Astrocyte of the cerebellum (primary cell): ENCODE measurements at regions not wholly inside any gene's neighbourhood (a gene's known extent, or its start where the extent isn't known, plus 50 kb on each side); places are given as distances from the start of the nearest gene placed in this dataset.
"Not testable (repeated sequence)": the region's sequence is repeated elsewhere in the genome, so short reads cannot be mapped to it uniquely, and the experiment has no call there.

Experiments
- DNase-seq: peaks from one replicate; pipeline ENCODE4 v3.0.0-alpha.2; 2011; ENCODE audit warnings: low read depth
- H3K4me3 ChIP-seq: 2 replicates; pipeline ENCODE4 v1.5.1; 2011; ENCODE audit warnings: mild to moderate bottlenecking, low read depth, low read length, moderate library complexity
- in situ Hi-C: cut with HindIII; loops from 2 replicates; pipeline ENCODE4 v1.10.0; 2017; ENCODE audit warnings: low sequenced_read_pairs
- TF ChIP-seq, protein P1 (sequence below): IDR thresholded peaks from 2 replicates; pipeline ENCODE4 v1.5.1; 2012; ENCODE audit warnings: low read length, low read depth, moderate library complexity, mild to moderate bottlenecking; ENCODE audit errors: missing control alignments

DNA sequence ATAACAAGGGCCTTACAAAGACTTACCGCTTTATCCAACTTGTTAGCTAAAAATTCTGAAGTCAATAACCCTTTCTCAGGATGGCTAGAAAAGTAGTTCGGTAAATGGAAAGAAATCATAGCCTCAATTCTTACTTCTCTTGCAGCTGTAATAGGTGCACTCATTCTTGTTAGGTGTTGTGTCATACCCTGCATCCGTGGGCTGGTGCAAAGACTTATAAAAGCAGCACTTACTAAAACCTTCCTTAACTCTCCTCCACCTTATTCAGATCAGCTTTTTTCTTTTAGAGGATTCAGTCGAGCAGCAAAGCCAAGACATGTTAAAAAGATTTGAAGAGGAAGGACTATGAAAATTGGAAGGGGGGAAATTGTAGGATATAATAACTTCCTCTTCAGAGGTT, 238.2 kb upstream of the DIO3 start:
- DNase-seq: no peak
- H3K4me3 ChIP-seq: no peak overlapping the region
- in situ Hi-C loops: no loop called here
- TF ChIP-seq, protein P1, sequence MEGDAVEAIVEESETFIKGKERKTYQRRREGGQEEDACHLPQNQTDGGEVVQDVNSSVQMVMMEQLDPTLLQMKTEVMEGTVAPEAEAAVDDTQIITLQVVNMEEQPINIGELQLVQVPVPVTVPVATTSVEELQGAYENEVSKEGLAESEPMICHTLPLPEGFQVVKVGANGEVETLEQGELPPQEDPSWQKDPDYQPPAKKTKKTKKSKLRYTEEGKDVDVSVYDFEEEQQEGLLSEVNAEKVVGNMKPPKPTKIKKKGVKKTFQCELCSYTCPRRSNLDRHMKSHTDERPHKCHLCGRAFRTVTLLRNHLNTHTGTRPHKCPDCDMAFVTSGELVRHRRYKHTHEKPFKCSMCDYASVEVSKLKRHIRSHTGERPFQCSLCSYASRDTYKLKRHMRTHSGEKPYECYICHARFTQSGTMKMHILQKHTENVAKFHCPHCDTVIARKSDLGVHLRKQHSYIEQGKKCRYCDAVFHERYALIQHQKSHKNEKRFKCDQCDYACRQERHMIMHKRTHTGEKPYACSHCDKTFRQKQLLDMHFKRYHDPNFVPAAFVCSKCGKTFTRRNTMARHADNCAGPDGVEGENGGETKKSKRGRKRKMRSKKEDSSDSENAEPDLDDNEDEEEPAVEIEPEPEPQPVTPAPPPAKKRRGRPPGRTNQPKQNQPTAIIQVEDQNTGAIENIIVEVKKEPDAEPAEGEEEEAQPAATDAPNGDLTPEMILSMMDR: no peak

DNA sequence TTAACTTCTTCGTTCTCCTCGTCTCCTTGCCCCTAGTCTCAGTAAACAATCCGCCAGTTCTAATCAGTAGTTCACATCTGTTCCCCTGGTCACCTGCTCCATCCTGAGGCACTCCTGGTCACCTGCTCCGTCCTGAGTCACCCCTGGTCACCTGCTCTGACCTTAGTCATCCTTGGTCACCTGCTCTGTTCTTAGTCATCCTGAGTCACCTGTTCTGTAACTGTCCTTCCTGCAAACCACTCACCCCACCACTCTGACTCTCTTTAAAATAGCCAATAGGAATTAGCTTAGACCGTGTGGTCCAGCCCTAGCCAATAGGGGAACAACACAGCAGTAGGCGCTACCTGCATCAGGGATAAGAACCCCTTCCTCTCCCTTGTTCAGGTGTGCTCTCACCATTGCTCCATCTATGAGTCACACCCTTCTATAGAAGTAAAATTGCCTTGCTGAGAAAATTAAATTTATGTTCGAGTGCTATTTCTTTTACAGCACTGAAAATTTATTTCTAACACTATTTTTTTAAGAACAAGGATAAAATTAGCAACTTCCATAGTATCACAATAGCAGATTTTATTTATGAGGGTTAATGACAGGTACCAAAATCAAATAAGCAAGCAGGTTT, 237.6 kb upstream of the DIO3 start:
- DNase-seq, H3K4me3 ChIP-seq, in situ Hi-C loops: not testable (repeated sequence)

DNA sequence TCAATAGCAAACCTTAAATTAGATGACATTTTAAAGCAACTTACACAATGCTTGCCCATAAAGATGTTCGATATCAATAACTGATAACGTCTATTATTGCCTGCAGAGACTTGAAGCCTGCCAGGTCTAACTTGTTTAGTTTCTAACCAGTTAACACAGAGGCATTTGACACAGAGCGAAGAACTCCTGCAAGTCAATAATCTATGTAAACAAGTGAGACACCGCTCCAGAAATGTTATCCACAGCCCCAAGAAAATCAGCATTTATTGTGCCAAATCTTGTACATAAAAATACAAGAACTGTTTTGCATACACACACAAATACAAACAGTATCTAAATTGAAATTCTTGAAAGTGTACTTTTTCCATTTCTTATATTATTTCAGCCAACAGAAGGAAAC, 236.0 kb upstream of the DIO3 start:
- in situ Hi-C loops: loop anchor here (25.0 kb wide), 1 partner anchor 187 kb away; no protein-coding TSS in a partner anchor

DNA sequence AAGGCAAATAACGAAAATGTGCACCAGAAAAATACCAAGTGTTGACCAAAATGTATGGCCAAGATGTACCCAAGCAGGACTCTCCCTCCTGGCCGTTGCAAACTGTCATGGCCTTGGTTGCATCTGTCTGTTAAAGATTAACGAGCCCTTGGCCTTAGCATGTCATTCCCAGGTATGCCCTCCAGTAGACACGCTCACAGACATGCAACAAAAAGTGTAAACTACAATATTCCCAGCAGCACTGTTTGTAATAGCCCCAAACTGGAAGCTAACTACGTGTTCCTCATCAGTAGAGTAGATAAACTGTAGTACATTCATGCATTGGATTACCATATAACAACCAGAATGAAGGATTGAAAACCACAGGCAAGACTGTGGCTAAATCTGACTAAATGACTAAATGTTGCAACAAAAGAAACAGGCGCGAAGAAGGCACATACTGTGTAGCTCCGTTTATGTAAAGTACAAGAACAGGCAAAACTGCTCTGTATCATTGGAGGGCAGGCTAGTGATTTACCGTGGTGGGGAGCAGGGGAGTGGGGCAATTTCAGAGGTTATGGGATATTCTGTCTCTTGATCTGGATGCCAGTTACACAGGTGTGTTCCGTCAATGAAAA, 232.8 kb upstream of the DIO3 start:
- in situ Hi-C loops: loop anchor here (25.0 kb wide), 1 partner anchor 184 kb away; no protein-coding TSS in a partner anchor
- TF ChIP-seq, protein P1: no peak
- no peak overlapping the region for H3K4me3 ChIP-seq
- no peak for DNase-seq

More for the DNA sequence above, 236.0 kb upstream of the DIO3 start:
- H3K4me3 ChIP-seq: no peak overlapping the region
- no peak for DNase-seq
- TF ChIP-seq, protein P1: no peak

DNA sequence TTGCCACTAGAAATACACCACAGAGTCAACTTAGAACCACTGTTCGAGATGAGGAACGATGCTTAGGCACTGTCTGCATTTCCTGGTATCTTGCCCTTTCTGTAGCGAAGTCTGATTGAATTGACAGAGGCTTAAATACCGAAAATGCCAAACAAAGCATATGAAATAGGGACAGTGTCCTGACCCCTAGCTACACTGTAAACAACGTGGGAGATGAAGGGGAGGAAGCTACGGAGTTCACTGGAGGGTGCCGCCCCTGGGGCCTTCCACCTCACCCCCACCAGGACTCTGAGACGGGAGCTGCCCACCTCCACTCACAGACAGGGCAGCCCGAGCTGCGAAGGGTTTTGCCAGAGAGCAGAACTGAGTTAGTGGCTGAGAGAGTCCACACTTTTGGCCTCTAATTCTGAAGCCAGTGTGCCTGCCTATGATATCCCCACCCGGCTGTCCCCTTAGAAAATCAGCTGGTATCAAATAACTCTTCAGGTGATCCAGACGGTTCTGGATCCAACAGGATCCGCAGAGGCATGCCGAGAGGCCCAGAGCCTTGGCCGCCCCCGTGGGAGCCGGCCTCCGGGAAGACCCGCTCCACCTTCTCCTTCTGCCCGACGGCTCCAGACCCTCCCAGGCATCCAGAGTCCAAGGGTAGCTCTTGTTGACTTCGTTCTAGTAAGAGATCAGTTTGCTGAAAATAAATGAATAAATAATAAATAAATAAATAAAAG, 230.7 kb upstream of the DIO3 start:
- no peak for DNase-seq
- H3K4me3 ChIP-seq: no peak overlapping the region
- TF ChIP-seq, protein P1: no peak
- in situ Hi-C loops: loop anchor here (25.0 kb wide), 1 partner anchor 182 kb away; no protein-coding TSS in a partner anchor

DNA sequence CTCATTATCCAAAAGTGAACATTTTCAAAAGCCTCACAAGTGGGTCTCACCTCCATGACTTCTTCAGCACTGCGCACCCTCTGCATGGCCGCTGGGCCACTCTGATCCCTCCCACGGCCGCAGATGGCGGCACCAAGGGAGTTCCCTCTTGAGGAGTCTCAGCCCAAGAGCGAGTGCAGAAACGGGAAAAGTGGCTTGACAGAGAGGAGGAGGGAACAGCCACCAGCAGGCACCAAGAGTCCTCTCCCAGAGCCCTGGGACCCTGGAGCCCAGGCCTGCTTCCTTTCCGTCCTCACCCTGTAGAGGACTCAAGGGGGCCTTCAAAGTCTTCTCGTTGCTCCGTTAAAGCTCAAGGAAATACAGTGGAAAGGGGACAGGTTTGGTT, 230.2 kb upstream of the DIO3 start:
- in situ Hi-C loops: loop anchor here (25.0 kb wide), 1 partner anchor 181 kb away; no protein-coding TSS in a partner anchor
- TF ChIP-seq, protein P1: no peak
- H3K4me3 ChIP-seq: no peak overlapping the region
- no peak for DNase-seq
